RWPE2 (cell line): ENCODE measurements at regions not wholly inside any gene's neighbourhood (a gene's known extent, or its start where the extent isn't known, plus 50 kb on each side); places are given as distances from the start of the nearest gene placed in this dataset.

Experiments
- ATAC-seq: fragments of 200-7000 bp; cut with Tn5 transposase; 3 replicates; pipeline ENCODE4 v1.9.1; 2021; ENCODE audit warnings: low read depth
- DNase-seq: peaks from one replicate; pipeline ENCODE4 v3.0.0-alpha.2; 2020; ENCODE audit warnings: low spot score
- H3K27ac ChIP-seq: fragments of 450-650 bp; 2 replicates; pipeline ENCODE4 v1.5.1; 2017; ENCODE audit warnings: mild to moderate bottlenecking; ENCODE audit not compliant: poor library complexity, severe bottlenecking
- H3K27me3 ChIP-seq: fragments of 250-450 bp; sonication (Bioruptor Pico); 2 replicates; pipeline ENCODE4 v1.5.1; 2021; ENCODE audit warnings: mild to moderate bottlenecking, moderate library complexity; ENCODE audit not compliant: insufficient read depth, poor library complexity, severe bottlenecking
- H3K36me3 ChIP-seq: fragments of 250-450 bp; sonication (Bioruptor Pico); 2 replicates; pipeline ENCODE4 v1.5.1; 2020; ENCODE audit warnings: low read depth, mild to moderate bottlenecking, moderate library complexity
- H3K4me1 ChIP-seq: fragments of 250-450 bp; sonication (Bioruptor Pico); 2 replicates; pipeline ENCODE4 v1.5.1; 2021; ENCODE audit warnings: mild to moderate bottlenecking, moderate library complexity; ENCODE audit not compliant: insufficient read depth, poor library complexity, severe bottlenecking
- H3K4me3 ChIP-seq: fragments of 250-450 bp; sonication (Bioruptor Pico); 2 replicates; pipeline ENCODE4 v1.5.1; 2021; ENCODE audit warnings: mild to moderate bottlenecking, moderate library complexity; ENCODE audit not compliant: severe bottlenecking
- H3K9me3 ChIP-seq: fragments of 250-450 bp; sonication (Bioruptor Pico); 2 replicates; pipeline ENCODE4 v1.5.1; 2021; ENCODE audit warnings: mild to moderate bottlenecking, moderate library complexity; ENCODE audit not compliant: severe bottlenecking
- TF ChIP-seq, protein P1 (sequence below): fragments of 450-650 bp; IDR thresholded peaks from one replicate; pipeline ENCODE4 v1.5.1; 2017; ENCODE audit warnings: mild to moderate bottlenecking, moderate library complexity; ENCODE audit not compliant: poor library complexity, severe bottlenecking

GRCh38 chr1:22224631-22225030, 81.7 kb upstream of the WNT4 start:
- DNase-seq (no peak), ATAC-seq (no peak)
- no peak overlapping the region for H3K4me3 ChIP-seq
- H3K36me3 ChIP-seq = no peaks in the 10 kb centered on the region
- TF ChIP-seq, protein P1, sequence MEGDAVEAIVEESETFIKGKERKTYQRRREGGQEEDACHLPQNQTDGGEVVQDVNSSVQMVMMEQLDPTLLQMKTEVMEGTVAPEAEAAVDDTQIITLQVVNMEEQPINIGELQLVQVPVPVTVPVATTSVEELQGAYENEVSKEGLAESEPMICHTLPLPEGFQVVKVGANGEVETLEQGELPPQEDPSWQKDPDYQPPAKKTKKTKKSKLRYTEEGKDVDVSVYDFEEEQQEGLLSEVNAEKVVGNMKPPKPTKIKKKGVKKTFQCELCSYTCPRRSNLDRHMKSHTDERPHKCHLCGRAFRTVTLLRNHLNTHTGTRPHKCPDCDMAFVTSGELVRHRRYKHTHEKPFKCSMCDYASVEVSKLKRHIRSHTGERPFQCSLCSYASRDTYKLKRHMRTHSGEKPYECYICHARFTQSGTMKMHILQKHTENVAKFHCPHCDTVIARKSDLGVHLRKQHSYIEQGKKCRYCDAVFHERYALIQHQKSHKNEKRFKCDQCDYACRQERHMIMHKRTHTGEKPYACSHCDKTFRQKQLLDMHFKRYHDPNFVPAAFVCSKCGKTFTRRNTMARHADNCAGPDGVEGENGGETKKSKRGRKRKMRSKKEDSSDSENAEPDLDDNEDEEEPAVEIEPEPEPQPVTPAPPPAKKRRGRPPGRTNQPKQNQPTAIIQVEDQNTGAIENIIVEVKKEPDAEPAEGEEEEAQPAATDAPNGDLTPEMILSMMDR = no peak
- H3K9me3 ChIP-seq = no peaks in the 10 kb centered on the region
- no peak overlapping the region for H3K27ac ChIP-seq
- peaks cover 10% of the 10 kb centered on the region for H3K4me1 ChIP-seq
- no peaks in the 10 kb centered on the region for H3K27me3 ChIP-seq

GRCh38 chr1:22225858-22226589, 83.1 kb upstream of the WNT4 start:
- no peak for ATAC-seq
- H3K27ac ChIP-seq = no peak overlapping the region
- no peaks in the 10 kb centered on the region for H3K36me3 ChIP-seq
- H3K4me3 ChIP-seq = no peak overlapping the region
- no peaks in the 10 kb centered on the region for H3K9me3 ChIP-seq
- DNase-seq = no peak
- no peaks in the 10 kb centered on the region for H3K27me3 ChIP-seq
- TF ChIP-seq, protein P1 = no peak
- H3K4me1 ChIP-seq = peaks cover 18% of the 10 kb centered on the region

DNA sequence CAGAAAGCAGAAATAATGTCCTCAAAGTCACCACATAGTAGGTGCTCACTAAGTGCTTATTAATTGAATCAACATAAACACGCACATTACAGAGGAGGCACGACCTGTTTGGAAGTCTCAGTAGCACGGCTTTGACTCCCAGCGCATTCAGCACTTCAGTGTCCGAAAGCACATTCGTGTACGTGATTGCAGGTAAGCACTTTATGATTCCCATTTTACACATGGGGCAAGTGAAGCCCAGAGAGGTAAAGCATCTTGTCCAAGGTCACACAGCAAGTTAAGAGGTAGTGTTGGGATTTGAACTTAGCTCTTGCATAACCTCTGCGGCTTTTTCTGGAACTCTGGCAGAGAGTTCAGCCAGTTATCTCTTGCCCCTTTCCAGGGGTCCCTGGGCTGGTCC, 85.2 kb upstream of the WNT4 start:
- no peaks in the 10 kb centered on the region for H3K27me3 ChIP-seq
- no peaks in the 10 kb centered on the region for H3K9me3 ChIP-seq
- peaks cover 18% of the 10 kb centered on the region for H3K4me1 ChIP-seq
- no peak overlapping the region for H3K4me3 ChIP-seq
- ATAC-seq (no peak), DNase-seq (no peak)
- TF ChIP-seq, protein P1 = no peak
- no peaks in the 10 kb centered on the region for H3K36me3 ChIP-seq
- H3K27ac ChIP-seq = peak overlapping the region; percentile 55

DNA sequence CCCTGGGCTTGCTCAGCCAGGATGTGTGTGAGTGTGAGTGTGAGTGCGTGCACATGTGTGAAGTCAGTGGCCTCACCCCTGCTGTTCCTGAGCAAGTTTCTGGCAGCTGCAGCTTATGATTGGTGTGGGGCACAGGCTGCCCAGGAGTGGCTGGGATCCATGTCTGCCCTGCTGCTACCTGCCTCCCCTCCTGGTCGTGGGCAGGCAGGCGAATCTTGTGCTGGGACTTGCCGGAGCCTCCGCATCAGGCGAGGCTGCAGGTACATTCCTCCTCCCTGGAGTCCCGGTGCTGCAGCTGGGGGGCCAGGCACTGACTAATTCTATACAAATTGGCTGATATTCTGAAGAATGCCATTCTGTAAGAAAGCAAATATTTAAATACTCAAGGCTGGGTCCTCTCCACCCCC, 85.6 kb upstream of the WNT4 start:
- TF ChIP-seq, protein P1 = no peak
- H3K9me3 ChIP-seq = no peaks in the 10 kb centered on the region
- H3K36me3 ChIP-seq = no peaks in the 10 kb centered on the region
- no peak overlapping the region for H3K4me3 ChIP-seq
- ATAC-seq (peak; percentile 74), DNase-seq (no peak)
- no peaks in the 10 kb centered on the region for H3K27me3 ChIP-seq
- H3K27ac ChIP-seq = peak overlapping the region; percentile 55
- H3K4me1 ChIP-seq = peaks cover 18% of the 10 kb centered on the region

DNA sequence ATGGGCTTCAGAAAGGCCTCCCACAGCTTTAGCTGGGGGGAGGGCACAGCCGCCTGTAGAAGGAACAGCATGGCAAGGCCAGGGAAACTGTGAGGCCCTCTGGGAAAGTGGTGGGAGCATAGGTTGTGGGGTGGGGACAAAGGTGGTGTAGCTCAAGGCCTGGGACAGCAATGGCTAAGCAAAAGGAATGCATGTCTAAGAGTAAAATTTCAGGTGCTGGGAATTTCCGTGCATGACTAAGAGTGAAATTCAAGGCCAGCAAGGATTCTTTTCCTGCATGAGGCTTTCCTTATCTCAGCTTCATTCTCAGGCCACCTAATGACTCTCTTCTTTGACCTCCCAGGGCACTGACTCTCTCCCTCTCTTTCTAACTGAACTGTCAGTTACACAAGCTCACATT, 86.5 kb upstream of the WNT4 start:
- no peaks in the 10 kb centered on the region for H3K36me3 ChIP-seq
- ATAC-seq (peak; percentile 59), DNase-seq (no peak)
- peaks cover 19% of the 10 kb centered on the region for H3K4me1 ChIP-seq
- TF ChIP-seq, protein P1 = no peak
- H3K9me3 ChIP-seq = no peaks in the 10 kb centered on the region
- H3K27ac ChIP-seq = peak overlapping the region; percentile 55
- H3K4me3 ChIP-seq = no peak overlapping the region
- H3K27me3 ChIP-seq = no peaks in the 10 kb centered on the region
